Neuronal stem cell (in vitro differentiated cells): ENCODE measurements at regions not wholly inside any gene's neighbourhood (a gene's known extent, or its start where the extent isn't known, plus 50 kb on each side); places are given as distances from the start of the nearest gene placed in this dataset.

ENCODE experiments used
- DNase-seq: peaks from one replicate; pipeline ENCODE4 v3.0.0-alpha.2; 2013; ENCODE audit warnings: low spot score
- H2AFZ ChIP-seq: one replicate; pipeline ENCODE4 v1.6.1; 2013; ENCODE audit warnings: mild to moderate bottlenecking, low read length, inconsistent platforms
- H2AK5ac ChIP-seq: 2 replicates; pipeline ENCODE4 v1.6.1; 2013; ENCODE audit warnings: low read depth, mild to moderate bottlenecking, inconsistent platforms, low read length, moderate library complexity, mixed read lengths
- H2BK120ac ChIP-seq: 2 replicates; pipeline ENCODE4 v1.6.1; 2013; ENCODE audit warnings: low read depth, mild to moderate bottlenecking, inconsistent platforms, low read length, moderate library complexity, mixed read lengths
- H2BK12ac ChIP-seq: one replicate; pipeline ENCODE4 v1.6.1; 2013; ENCODE audit warnings: low read length, inconsistent platforms
- H2BK15ac ChIP-seq: 2 replicates; pipeline ENCODE4 v1.6.1; 2013; ENCODE audit warnings: mild to moderate bottlenecking, low read length, inconsistent platforms, mixed read lengths
- H2BK5ac ChIP-seq: one replicate; pipeline ENCODE4 v1.6.1; 2013; ENCODE audit warnings: inconsistent platforms, mild to moderate bottlenecking, low read length, moderate library complexity
- H3K14ac ChIP-seq: one replicate; pipeline ENCODE4 v1.6.1; 2013; ENCODE audit warnings: low read length, inconsistent platforms
- H3K18ac ChIP-seq: 2 replicates; pipeline ENCODE4 v1.6.1; 2013; ENCODE audit warnings: low read length, inconsistent platforms
- H3K23ac ChIP-seq: 2 replicates; pipeline ENCODE4 v1.6.1; 2013; ENCODE audit warnings: low read depth, mild to moderate bottlenecking, mixed read lengths, low read length, inconsistent platforms; ENCODE audit not compliant: poor library complexity
- H3K27ac ChIP-seq: replicated peaks from 3 replicates; pipeline ENCODE4 v1.5.1; 2013; ENCODE audit warnings: low read length, inconsistent platforms
- H3K27me3 ChIP-seq, 3 experiments: 2 replicates each; pipeline ENCODE4 v1.6.1; 2013; ENCODE audit warnings: low read length in 3 of 3, mild to moderate bottlenecking in 2 of 3, inconsistent platforms in 1 of 3, low read depth in 1 of 3, mixed read lengths in 1 of 3, moderate library complexity in 1 of 3; ENCODE audit not compliant: control insufficient read depth in 3 of 3, insufficient read depth in 3 of 3
- H3K36me3 ChIP-seq, 2 donors: replicated peaks in 1 of 2; 2 replicates each; pipeline ENCODE4 v1.6.1; 2013; ENCODE audit warnings: low read length in 2 of 2; ENCODE audit not compliant: control insufficient read depth in 2 of 2, insufficient read depth in 2 of 2
- H3K4ac ChIP-seq: 2 replicates; pipeline ENCODE4 v1.6.1; 2013; ENCODE audit warnings: inconsistent platforms, mild to moderate bottlenecking, low read length, moderate library complexity
- H3K4me1 ChIP-seq, 2 donors: 1 replicate in 1 of 2; 2 replicates in 1 of 2; pipeline ENCODE4 v1.6.1; 2013; ENCODE audit warnings: low read length in 2 of 2, low read depth in 1 of 2; ENCODE audit not compliant: control insufficient read depth in 2 of 2, insufficient read depth in 1 of 2
- H3K4me2 ChIP-seq: one replicate; pipeline ENCODE4 v1.6.1; 2013; ENCODE audit warnings: mild to moderate bottlenecking, low read length, inconsistent platforms; ENCODE audit not compliant: insufficient read depth, poor library complexity, severe bottlenecking
- H3K4me3 ChIP-seq, 2 donors: 2 replicates each; pipeline ENCODE4 v1.5.1; 2013; ENCODE audit warnings: low read length in 2 of 2, mild to moderate bottlenecking in 2 of 2, inconsistent platforms in 1 of 2, moderate library complexity in 1 of 2
- H3K79me1 ChIP-seq: one replicate; pipeline ENCODE4 v1.6.1; 2013; ENCODE audit warnings: low read depth, mild to moderate bottlenecking, inconsistent platforms, low read length, moderate library complexity
- H3K9ac ChIP-seq: one replicate; pipeline ENCODE4 v1.6.1; 2013; ENCODE audit warnings: mild to moderate bottlenecking, low read depth, low read length, inconsistent platforms; ENCODE audit not compliant: poor library complexity
- H3K9me3 ChIP-seq, 2 donors: replicated peaks in 1 of 2; 2 replicates each; pipeline versions ENCODE3 to v1.6.1; 2013; ENCODE audit warnings: low read length in 2 of 2, mild to moderate bottlenecking in 2 of 2, inconsistent platforms in 1 of 2, low read depth in 1 of 2, mixed read lengths in 1 of 2, moderate library complexity in 1 of 2; ENCODE audit not compliant: control insufficient read depth in 2 of 2, insufficient read depth in 1 of 2
- H4K8ac ChIP-seq: one replicate; pipeline ENCODE4 v1.6.1; 2013; ENCODE audit warnings: low read depth, mild to moderate bottlenecking, inconsistent platforms, low read length, moderate library complexity
- H4K91ac ChIP-seq: one replicate; pipeline ENCODE4 v1.6.1; 2013; ENCODE audit warnings: low read length, low read depth, mild to moderate bottlenecking, inconsistent platforms; ENCODE audit not compliant: poor library complexity
- WGBS, 2 donors: extraction: QIAGEN DNeasy Blood & Tissue Kit; methylation state at CpG; one replicate each; pipeline ENCODE4 v1.1.7; 2013; ENCODE audit warnings: missing lambda C conversion rate in 2 of 2, mixed read lengths in 1 of 2; ENCODE audit not compliant: insufficient read length in 2 of 2, insufficient replicate concordance in 1 of 2; ENCODE audit errors: extremely low coverage in 2 of 2; 5-methylcytosine and 5-hydroxymethylcytosine counted together

DNA sequence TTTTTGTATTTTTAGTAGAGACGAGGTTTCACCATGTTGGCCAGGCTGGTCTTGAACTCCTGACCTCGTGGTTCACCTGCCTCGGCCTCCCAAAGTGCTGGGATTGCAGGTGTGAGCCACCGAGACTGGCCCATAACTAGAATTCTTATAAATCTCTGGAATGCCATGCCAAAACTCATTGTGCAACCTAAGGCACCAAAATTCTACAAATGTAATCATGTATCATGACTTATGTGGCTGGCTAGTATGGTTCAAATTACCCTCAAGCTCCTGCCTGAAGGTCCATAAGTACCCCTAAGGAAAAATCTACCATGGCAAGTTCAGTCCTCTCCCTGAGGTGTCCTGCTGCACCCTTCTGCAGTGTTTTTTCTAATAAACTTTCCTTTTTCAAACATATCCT, 63.8 kb upstream of the CSF1 start:
- no CpG with 5 or more reads among the region's 4 CpGs for WGBS, 2 donors
- Histone ChIP-seq H3K4me2 (no peak overlapping the region), H3K79me1 (no peaks in the 10 kb centered on the region)

DNA sequence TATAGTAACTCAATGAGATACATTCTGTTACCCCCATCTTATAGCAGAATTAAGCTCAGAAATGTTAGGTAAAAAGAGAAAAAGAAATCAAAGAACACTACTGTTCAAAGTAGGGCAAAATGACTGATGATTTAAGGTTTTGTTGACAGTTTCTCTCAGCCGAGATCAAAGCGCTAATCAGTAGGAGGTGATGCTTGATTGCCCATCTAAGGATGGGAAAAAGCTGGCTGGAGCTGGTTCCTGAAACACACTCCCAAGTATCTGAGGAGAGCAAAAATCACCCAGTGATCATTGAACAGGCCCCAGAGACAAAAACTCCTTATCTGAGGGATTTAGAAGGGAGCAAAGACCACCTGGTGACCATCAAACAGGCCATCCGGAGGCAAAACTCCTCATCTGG, 64.5 kb upstream of the CSF1 start:
- Histone ChIP-seq H3K79me1 (no peaks in the 10 kb centered on the region), H2AFZ (no peak overlapping the region), H3K27ac (no peak overlapping the region), H4K91ac (no peak overlapping the region), H2BK120ac (no peak overlapping the region), H3K9me3 (no peaks in the 10 kb centered on the region), H3K4me3 (no peak overlapping the region), H3K9ac (no peak overlapping the region), H3K4me2 (no peak overlapping the region), H2BK12ac (no peak overlapping the region), H3K4me1 (no peaks in the 10 kb centered on the region), H2BK5ac (no peak overlapping the region), H2AK5ac (no peak overlapping the region), H3K14ac (no peak overlapping the region), H3K36me3 (no peaks in the 10 kb centered on the region), H4K8ac (no peak overlapping the region), H3K18ac (no peak overlapping the region), H3K23ac (no peak overlapping the region), H3K27me3 (no peaks in the 10 kb centered on the region), H3K4ac (no peak overlapping the region), H2BK15ac (no peak overlapping the region)
- WGBS, 2 donors = no CpG with 5 or more reads among the region's 3 CpGs
- DNase-seq = no peak

More for the DNA sequence above, 63.8 kb upstream of the CSF1 start:
- Histone ChIP-seq H3K9ac (no peak overlapping the region), H2AFZ (no peak overlapping the region), H3K9me3 (no peaks in the 10 kb centered on the region), H2AK5ac (no peak overlapping the region), H2BK15ac (no peak overlapping the region), H3K27me3 (no peaks in the 10 kb centered on the region), H3K18ac (no peak overlapping the region), H3K36me3 (no peaks in the 10 kb centered on the region), H2BK12ac (no peak overlapping the region), H2BK5ac (no peak overlapping the region), H3K27ac (no peak overlapping the region), H3K4ac (no peak overlapping the region), H3K4me3 (no peak overlapping the region), H4K91ac (no peak overlapping the region), H3K14ac (no peak overlapping the region), H3K4me1 (no peaks in the 10 kb centered on the region), H2BK120ac (no peak overlapping the region), H3K23ac (no peak overlapping the region), H4K8ac (no peak overlapping the region)
- DNase-seq = no peak

DNA sequence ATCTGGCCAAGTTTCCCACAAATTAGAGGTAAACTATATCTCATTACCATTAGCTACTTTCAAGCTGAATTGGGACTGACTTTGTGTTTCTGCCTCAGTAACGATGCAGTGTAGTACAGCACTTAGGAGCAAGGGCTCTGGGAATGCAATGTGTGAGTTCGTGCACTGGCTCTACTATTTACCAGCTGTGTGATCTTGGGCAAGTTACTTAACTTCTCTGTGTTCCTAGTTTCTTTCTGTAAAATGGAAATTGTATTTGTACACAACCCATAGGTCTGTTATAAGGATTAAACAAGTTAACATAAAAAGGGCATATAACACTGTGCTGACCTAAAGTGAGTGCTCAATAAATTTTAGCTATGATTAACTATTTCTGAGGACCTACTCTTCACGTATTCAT, 65.0 kb upstream of the CSF1 start:
- Histone ChIP-seq H2BK12ac (no peak overlapping the region), H2BK15ac (no peak overlapping the region), H2BK5ac (no peak overlapping the region), H3K23ac (no peak overlapping the region), H3K4ac (no peak overlapping the region), H3K27me3 (no peaks in the 10 kb centered on the region), H3K9me3 (no peaks in the 10 kb centered on the region), H3K36me3 (no peaks in the 10 kb centered on the region), H4K8ac (no peak overlapping the region), H3K18ac (no peak overlapping the region), H3K4me1 (no peaks in the 10 kb centered on the region), H3K27ac (no peak overlapping the region), H3K4me3 (no peak overlapping the region), H4K91ac (no peak overlapping the region), H2AK5ac (no peak overlapping the region), H3K9ac (no peak overlapping the region), H2BK120ac (no peak overlapping the region), H3K79me1 (no peaks in the 10 kb centered on the region), H3K4me2 (no peak overlapping the region), H3K14ac (no peak overlapping the region), H2AFZ (no peak overlapping the region)
- WGBS, 2 donors = no CpG with 5 or more reads among the region's 3 CpGs
- no peak for DNase-seq

- Histone ChIP-seq H2AFZ (no peak overlapping the region), H2BK5ac (no peak overlapping the region), H4K8ac (no peak overlapping the region), H3K14ac (no peak overlapping the region), H3K18ac (no peak overlapping the region), H3K27ac (no peak overlapping the region), H4K91ac (no peak overlapping the region), H3K4ac (no peak overlapping the region), H3K36me3 (no peaks in the 10 kb centered on the region), H3K9ac (no peak overlapping the region), H3K4me1 (no peaks in the 10 kb centered on the region), H3K27me3 (no peaks in the 10 kb centered on the region), H2BK12ac (no peak overlapping the region), H3K4me3 (no peak overlapping the region), H3K4me2 (no peak overlapping the region), H3K23ac (no peak overlapping the region), H2BK120ac (no peak overlapping the region), H2BK15ac (no peak overlapping the region), H3K9me3 (no peaks in the 10 kb centered on the region), H2AK5ac (no peak overlapping the region), H3K79me1 (no peaks in the 10 kb centered on the region)
- no CpG with 5 or more reads among the region's 2 CpGs for WGBS, 2 donors
- no peak for DNase-seq
Measured at GRCh38 chr1:109844609-109845008, 66.0 kb upstream of the CSF1 start.
